IgD-negative memory B cell (primary cell): ENCODE measurements at regions not wholly inside any gene's neighbourhood (a gene's known extent, or its start where the extent isn't known, plus 50 kb on each side); places are given as distances from the start of the nearest gene placed in this dataset.

Source experiments
- H3K27ac Mint-ChIP-seq, 3 donors: one replicate each; pipeline ENCODE4 v1.8.0; 2020 to 2022; ENCODE audit warnings: mild to moderate bottlenecking in 3 of 3, mixed read lengths in 3 of 3, moderate library complexity in 1 of 3
- H3K27me3 Mint-ChIP-seq: one replicate; pipeline ENCODE4 v1.8.0; 2021; ENCODE audit warnings: mixed read lengths
- H3K36me3 Mint-ChIP-seq: one replicate; pipeline ENCODE4 v1.8.0; 2020; ENCODE audit warnings: mild to moderate bottlenecking, mixed read lengths
- H3K4me1 Mint-ChIP-seq, 3 donors: one replicate each; pipeline ENCODE4 v1.8.0; 2020 to 2022; ENCODE audit warnings: mixed read lengths in 3 of 3, mild to moderate bottlenecking in 1 of 3
- H3K4me3 Mint-ChIP-seq, 4 donors: one replicate each; pipeline ENCODE4 v1.8.0; 2020 to 2022; ENCODE audit warnings: mild to moderate bottlenecking in 4 of 4, mixed read lengths in 4 of 4, moderate library complexity in 3 of 4
- H3K9me3 Mint-ChIP-seq, 3 donors: one replicate each; pipeline ENCODE4 v1.8.0; 2020 to 2021; ENCODE audit warnings: mixed read lengths in 3 of 3, mild to moderate bottlenecking in 1 of 3

- no peaks in the 10 kb centered on the region for H3K9me3 Mint-ChIP-seq
- no peak overlapping the region for H3K27ac Mint-ChIP-seq
- H3K27me3 Mint-ChIP-seq = peaks cover 20% of the 10 kb centered on the region
- H3K4me1 Mint-ChIP-seq = no peaks in the 10 kb centered on the region
- no peaks in the 10 kb centered on the region for H3K36me3 Mint-ChIP-seq
- no peak overlapping the region for H3K4me3 Mint-ChIP-seq
Observed at GRCh38 chr4:10188400-10189004, 71.9 kb upstream of the WDR1 start.

GRCh38 chr4:10186228-10187214 is 69.9 kb upstream of the WDR1 start:
- peaks cover 21% of the 10 kb centered on the region for H3K27me3 Mint-ChIP-seq
- H3K4me1 Mint-ChIP-seq = peaks cover 0 to 5% (median 0%) of the 10 kb centered on the region in 3 donors
- H3K9me3 Mint-ChIP-seq = no peaks in the 10 kb centered on the region
- no peak overlapping the region for H3K27ac Mint-ChIP-seq
- H3K36me3 Mint-ChIP-seq = no peaks in the 10 kb centered on the region
- no peak overlapping the region for H3K4me3 Mint-ChIP-seq

DNA sequence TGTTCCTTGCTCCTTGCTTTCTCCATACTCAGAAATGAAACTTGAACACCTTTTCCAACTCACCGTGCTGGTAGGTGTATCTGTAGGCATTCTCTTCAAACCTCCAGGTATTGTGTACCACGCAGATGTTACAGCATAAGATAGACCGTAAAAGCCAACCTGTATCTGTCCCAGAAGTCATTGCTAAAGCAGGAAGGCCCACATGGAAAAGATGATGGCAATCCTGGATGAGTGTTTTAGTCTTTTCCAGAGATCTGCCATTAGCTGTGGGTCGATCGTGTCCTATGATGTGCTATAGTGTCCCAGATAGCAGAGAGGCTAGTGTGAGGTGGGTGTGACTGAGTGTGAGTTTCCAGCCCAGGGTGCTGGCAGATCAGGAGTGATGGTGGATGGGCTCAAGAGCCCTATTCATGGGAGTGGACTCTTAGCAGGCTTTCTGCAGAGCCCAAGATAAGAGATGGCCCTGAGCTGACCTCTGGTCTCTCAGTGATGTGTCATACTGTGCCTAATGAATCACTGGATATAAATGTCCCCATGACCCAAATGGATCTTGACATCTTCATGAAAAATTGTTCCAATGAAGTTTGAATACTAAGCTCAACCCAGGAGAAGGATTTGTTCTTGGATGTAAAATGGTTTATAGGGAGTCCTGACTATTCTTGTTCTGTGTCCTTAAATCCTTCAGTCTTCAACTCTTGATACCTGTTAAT is 69.1 kb upstream of the WDR1 start:
- H3K4me1 Mint-ChIP-seq = peaks cover 0 to 10% (median 6%) of the 10 kb centered on the region in 3 donors
- H3K4me3 Mint-ChIP-seq = no peak overlapping the region
- H3K27ac Mint-ChIP-seq = no peak overlapping the region
- H3K9me3 Mint-ChIP-seq = no peaks in the 10 kb centered on the region
- no peaks in the 10 kb centered on the region for H3K36me3 Mint-ChIP-seq
- H3K27me3 Mint-ChIP-seq = peaks cover 21% of the 10 kb centered on the region

DNA sequence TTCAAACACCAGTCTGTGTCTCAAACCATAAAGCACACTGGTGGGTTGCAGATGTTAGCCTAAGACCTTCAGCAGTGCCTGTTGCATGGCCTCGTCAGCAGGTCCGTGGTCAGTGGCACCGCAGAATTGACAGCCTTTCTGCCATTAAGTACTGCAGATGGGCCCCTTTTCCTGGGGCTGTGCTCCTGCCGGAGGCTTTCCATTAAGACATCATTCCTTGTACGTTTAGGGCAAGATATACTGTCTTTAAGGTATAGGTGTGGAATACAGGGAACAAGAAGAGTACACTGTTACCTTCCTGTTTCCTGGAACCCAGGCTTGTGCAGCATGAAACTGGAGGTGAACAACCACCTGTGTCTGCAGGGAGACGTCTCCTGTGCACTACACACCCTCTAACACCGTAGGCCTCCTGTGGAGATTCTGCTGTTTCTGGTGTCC is 67.9 kb upstream of the WDR1 start:
- H3K4me3 Mint-ChIP-seq = no peak overlapping the region
- H3K4me1 Mint-ChIP-seq = peaks cover 0 to 10% (median 6%) of the 10 kb centered on the region in 3 donors

GRCh38 chr4:10184041-10184440 is 67.4 kb upstream of the WDR1 start:
- no peaks in the 10 kb centered on the region for H3K9me3 Mint-ChIP-seq

More for the DNA sequence above, 67.9 kb upstream of the WDR1 start:
- H3K27me3 Mint-ChIP-seq = peaks cover 21% of the 10 kb centered on the region
- no peaks in the 10 kb centered on the region for H3K36me3 Mint-ChIP-seq
- H3K9me3 Mint-ChIP-seq = no peaks in the 10 kb centered on the region
- H3K27ac Mint-ChIP-seq = no peak overlapping the region

GRCh38 chr4:10183462-10183861 is 66.9 kb upstream of the WDR1 start:
- peaks cover 0 to 10% (median 6%) of the 10 kb centered on the region in 3 donors for H3K4me1 Mint-ChIP-seq
- no peak overlapping the region for H3K27ac Mint-ChIP-seq
- H3K9me3 Mint-ChIP-seq = no peaks in the 10 kb centered on the region
- no peaks in the 10 kb centered on the region for H3K36me3 Mint-ChIP-seq
- peaks cover 19% of the 10 kb centered on the region for H3K27me3 Mint-ChIP-seq
- no peak overlapping the region for H3K4me3 Mint-ChIP-seq

More at GRCh38 chr4:10184041-10184440, 67.4 kb upstream of the WDR1 start:
- Mint-ChIP-seq H3K4me3 (no peak overlapping the region), H3K27me3 (peaks cover 20% of the 10 kb centered on the region), H3K4me1 (peaks cover 0 to 10% (median 6%) of the 10 kb centered on the region in 3 donors), H3K36me3 (no peaks in the 10 kb centered on the region), H3K27ac (no peak overlapping the region)

GRCh38 chr4:10182446-10183424 is 66.1 kb upstream of the WDR1 start:
- no peaks in the 10 kb centered on the region for H3K36me3 Mint-ChIP-seq
- H3K27me3 Mint-ChIP-seq = peaks cover 20% of the 10 kb centered on the region
- H3K9me3 Mint-ChIP-seq = no peaks in the 10 kb centered on the region
- H3K27ac Mint-ChIP-seq = no peak overlapping the region
- H3K4me3 Mint-ChIP-seq = no peak overlapping the region
- peaks cover 0 to 10% (median 6%) of the 10 kb centered on the region in 3 donors for H3K4me1 Mint-ChIP-seq

DNA sequence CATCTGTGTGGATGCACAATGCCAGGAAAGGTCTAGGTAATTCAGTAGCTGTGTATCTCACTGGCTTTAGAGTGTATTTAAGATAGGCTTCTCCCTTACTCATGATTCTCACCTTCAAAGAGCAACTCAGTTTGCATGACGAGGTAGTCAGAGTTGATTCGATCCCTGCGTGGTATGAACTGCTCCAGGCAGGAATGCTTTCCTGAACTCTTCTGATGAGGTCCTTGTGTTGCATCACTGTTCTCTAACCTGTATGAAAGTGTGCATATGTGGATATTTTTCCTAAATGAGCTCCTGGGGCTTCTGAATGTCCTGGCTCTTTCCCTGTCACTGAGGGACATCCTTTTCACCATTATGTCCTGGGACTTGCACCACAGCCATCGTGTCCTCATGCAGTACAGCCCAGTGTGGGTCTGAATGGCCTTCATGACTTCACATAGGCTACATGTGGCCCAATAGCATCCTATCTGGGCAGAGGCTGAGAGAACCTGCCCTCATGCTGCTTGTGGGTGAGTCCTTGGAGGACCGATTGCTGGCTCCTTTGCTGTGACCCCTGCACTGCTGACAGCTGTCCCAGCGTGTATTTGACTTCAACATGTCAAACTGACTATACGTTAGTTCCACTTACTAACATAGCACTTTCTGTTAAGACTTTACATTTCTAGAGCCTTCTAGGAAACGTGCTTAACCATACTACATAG is 65.3 kb upstream of the WDR1 start:
- Mint-ChIP-seq H3K4me1 (peaks cover 0 to 10% (median 6%) of the 10 kb centered on the region in 3 donors), H3K4me3 (peak overlapping the region in 1 of 4 donors; percentile 69), H3K36me3 (no peaks in the 10 kb centered on the region), H3K27ac (no peak overlapping the region), H3K9me3 (no peaks in the 10 kb centered on the region), H3K27me3 (peaks cover 16% of the 10 kb centered on the region)

GRCh38 chr4:10180927-10181744 is 64.5 kb upstream of the WDR1 start:
- H3K4me3 Mint-ChIP-seq = no peak overlapping the region
- no peak overlapping the region for H3K27ac Mint-ChIP-seq
- H3K36me3 Mint-ChIP-seq = no peaks in the 10 kb centered on the region
- peaks cover 0 to 10% (median 6%) of the 10 kb centered on the region in 3 donors for H3K4me1 Mint-ChIP-seq
- H3K27me3 Mint-ChIP-seq = peaks cover 11% of the 10 kb centered on the region
- H3K9me3 Mint-ChIP-seq = no peaks in the 10 kb centered on the region

GRCh38 chr4:10180603-10180926 is 64.0 kb upstream of the WDR1 start:
- H3K27me3 Mint-ChIP-seq = peaks cover 13% of the 10 kb centered on the region
- H3K4me1 Mint-ChIP-seq = peaks cover 0 to 10% (median 6%) of the 10 kb centered on the region in 3 donors
- H3K4me3 Mint-ChIP-seq = no peak overlapping the region
- no peaks in the 10 kb centered on the region for H3K36me3 Mint-ChIP-seq
- H3K27ac Mint-ChIP-seq = no peak overlapping the region
- no peaks in the 10 kb centered on the region for H3K9me3 Mint-ChIP-seq

- Mint-ChIP-seq H3K4me1 (peaks cover 0 to 10% (median 6%) of the 10 kb centered on the region in 3 donors), H3K27me3 (peaks cover 9% of the 10 kb centered on the region), H3K9me3 (no peaks in the 10 kb centered on the region), H3K4me3 (no peak overlapping the region), H3K27ac (no peak overlapping the region), H3K36me3 (no peaks in the 10 kb centered on the region)
Observed at GRCh38 chr4:10179957-10180602, 63.5 kb upstream of the WDR1 start.

DNA sequence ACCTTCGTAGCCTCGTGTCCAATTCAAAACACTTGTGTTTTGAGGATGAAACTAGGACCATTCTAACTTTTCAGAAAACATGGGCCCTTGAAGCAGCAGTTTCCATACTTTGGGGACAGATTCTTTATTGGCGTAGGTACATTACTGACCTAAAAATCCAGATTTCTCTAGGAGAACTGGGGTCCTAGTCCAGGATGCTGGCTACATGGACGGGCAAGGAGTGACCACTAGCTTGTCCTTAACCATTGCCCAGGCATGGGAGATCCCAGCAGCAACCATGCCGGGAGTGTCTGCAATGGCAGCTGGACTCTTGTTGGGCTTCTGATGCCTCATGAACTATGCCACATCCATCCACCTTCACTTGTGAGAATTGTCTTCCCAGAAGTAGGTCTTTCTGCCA is 62.2 kb upstream of the WDR1 start:
- H3K9me3 Mint-ChIP-seq = no peaks in the 10 kb centered on the region
- no peaks in the 10 kb centered on the region for H3K36me3 Mint-ChIP-seq
- peaks cover 0 to 10% (median 6%) of the 10 kb centered on the region in 3 donors for H3K4me1 Mint-ChIP-seq
- peaks cover 9% of the 10 kb centered on the region for H3K27me3 Mint-ChIP-seq
- no peak overlapping the region for H3K4me3 Mint-ChIP-seq
- H3K27ac Mint-ChIP-seq = no peak overlapping the region

DNA sequence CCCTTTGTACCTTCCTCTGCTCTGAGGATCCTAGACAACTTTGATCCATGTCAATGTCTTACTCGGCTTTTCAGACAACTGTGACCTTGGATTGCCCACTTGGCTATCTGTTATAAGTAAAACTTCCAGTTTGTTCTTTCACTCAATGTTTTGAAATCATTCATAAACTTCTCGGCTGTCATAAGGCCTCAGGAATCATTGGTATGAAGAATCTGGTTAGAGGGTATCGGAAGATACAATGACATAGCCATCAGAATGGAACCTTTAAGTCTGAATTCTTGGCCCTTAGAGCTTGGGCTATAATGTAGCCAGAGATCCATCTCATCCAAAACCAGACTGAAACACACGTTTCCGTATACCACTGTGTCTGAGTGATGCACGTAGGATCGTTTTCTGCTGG is 59.0 kb upstream of the WDR1 start:
- Mint-ChIP-seq H3K27ac (no peak overlapping the region), H3K4me1 (no peaks in the 10 kb centered on the region), H3K27me3 (peaks cover 11% of the 10 kb centered on the region), H3K9me3 (no peaks in the 10 kb centered on the region), H3K36me3 (no peaks in the 10 kb centered on the region), H3K4me3 (no peak overlapping the region)
